ENCODE measurements at regions not wholly inside any gene's neighbourhood (a gene's known extent, or its start where the extent isn't known, plus 50 kb on each side); places are given as distances from the start of the nearest gene placed in this dataset.

- DNase-seq (ENCODE audit: low read depth) = no peak
- H3K4me3 ChIP-seq (ENCODE audit: low read depth, low read length) = no peak overlapping the region
- TF ChIP-seq CTCF (IDR thresholded peaks at IDR 0.05; ENCODE audit: insufficient read depth, low read depth, low read length) = no peak
Measured at GRCh38 chr12:74903522-74903921, 306.1 kb downstream of the KCNC2 start.

DNA sequence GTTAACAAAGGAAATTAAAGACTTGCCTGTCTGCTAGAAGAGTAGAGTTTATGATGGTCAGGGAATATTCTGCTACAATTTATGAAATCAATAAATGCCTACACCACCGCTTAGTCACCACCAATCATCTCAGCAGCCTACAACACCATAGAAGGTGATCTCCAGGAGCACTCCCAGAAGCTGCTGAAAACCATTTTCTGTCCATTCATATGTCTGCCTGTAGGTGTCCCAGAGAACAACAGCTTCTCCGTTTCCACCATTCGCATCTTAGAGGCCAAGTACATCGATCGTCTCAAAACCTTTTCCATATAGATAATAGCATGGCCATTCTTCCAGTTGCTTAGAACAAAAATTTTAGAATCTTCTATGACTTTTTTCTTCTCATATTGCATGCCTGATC, 303.4 kb downstream of the KCNC2 start:
- no peak for DNase-seq (ENCODE audit: low read depth)
- TF ChIP-seq CTCF (IDR thresholded peaks at IDR 0.05; ENCODE audit: insufficient read depth, low read depth, low read length) = no peak
- H3K4me3 ChIP-seq (ENCODE audit: low read depth, low read length) = no peak overlapping the region

DNA sequence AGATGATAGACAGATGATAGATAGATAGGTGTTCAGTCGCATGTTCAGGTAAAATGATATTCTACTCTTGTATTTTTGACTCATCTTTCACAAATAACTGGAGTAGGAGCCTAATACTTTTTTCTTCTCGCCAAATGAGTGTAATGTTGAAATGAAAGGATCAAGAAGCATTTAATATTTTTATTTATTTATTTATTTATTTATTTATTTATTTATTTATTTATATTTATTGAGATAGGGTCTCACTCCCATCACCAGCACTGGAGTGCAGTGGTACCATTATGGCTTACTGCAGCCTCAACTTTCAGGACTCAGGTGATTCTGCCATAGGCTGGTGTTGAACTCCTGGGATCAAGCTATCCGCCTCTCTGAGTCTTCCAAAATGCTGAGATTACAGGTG, 298.8 kb downstream of the KCNC2 start:
- no peak for TF ChIP-seq CTCF (IDR thresholded peaks at IDR 0.05; ENCODE audit: insufficient read depth, low read depth, low read length)
- no peak for DNase-seq (ENCODE audit: low read depth)
- no peak overlapping the region for H3K4me3 ChIP-seq (ENCODE audit: low read depth, low read length)

GRCh38 chr12:74914378-74914777, 295.3 kb downstream of the KCNC2 start:
- H3K4me3 ChIP-seq (ENCODE audit: low read depth, low read length) = no peak overlapping the region
- no peak for DNase-seq (ENCODE audit: low read depth)
- no peak for TF ChIP-seq CTCF (IDR thresholded peaks at IDR 0.05; ENCODE audit: insufficient read depth, low read depth, low read length)

GRCh38 chr12:74915718-74916117, 293.9 kb downstream of the KCNC2 start:
- H3K4me3 ChIP-seq (ENCODE audit: low read depth, low read length) = no peak overlapping the region
- no peak for TF ChIP-seq CTCF (IDR thresholded peaks at IDR 0.05; ENCODE audit: insufficient read depth, low read depth, low read length)
- no peak for DNase-seq (ENCODE audit: low read depth)

DNA sequence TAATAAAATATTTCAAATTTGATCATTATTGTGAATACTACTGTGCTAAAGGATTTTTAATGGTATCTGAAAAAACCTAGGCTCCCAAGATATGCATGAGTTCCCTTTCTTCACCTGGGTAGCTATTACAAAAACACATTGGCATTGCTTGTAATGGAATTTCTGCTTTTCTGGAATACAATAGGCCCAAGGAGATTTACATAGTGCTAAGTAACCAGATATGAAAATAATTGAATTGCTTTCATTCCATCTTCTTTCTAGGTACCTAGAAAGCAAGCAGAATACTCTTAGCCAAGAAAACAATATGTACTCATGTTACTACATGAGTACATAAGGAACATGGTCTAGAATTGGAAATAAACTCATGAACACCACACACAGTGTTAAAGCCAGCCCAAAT, 291.9 kb downstream of the KCNC2 start:
- no peak for TF ChIP-seq CTCF (IDR thresholded peaks at IDR 0.05; ENCODE audit: insufficient read depth, low read depth, low read length)
- H3K4me3 ChIP-seq (ENCODE audit: low read depth, low read length) = no peak overlapping the region
- DNase-seq (ENCODE audit: low read depth) = no peak

DNA sequence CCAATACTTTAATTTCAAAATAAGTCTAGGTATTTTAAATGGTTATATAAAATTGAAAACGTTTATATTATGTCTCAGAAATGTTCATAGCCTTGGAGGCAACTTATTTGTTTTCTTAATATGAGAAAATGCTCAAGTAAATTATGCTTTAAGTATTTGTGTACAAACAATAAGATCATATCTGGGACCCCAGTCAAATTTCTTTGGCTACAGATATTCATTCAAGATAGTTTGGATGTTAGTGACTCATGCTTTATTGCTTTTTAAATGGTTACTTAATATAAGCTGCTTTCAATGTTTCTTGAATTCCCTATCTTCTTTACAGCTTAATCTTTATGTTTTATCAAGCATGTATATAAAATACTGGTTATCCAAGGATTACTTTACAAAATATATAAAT, 291.3 kb downstream of the KCNC2 start:
- no peak overlapping the region for H3K4me3 ChIP-seq (ENCODE audit: low read depth, low read length)
- no peak for TF ChIP-seq CTCF (IDR thresholded peaks at IDR 0.05; ENCODE audit: insufficient read depth, low read depth, low read length)
- no peak for DNase-seq (ENCODE audit: low read depth)

Data from fibroblast of villous mesenchyme (primary cell).